HFFc6 (cell line): ENCODE measurements at regions not wholly inside any gene's neighbourhood (a gene's known extent, or its start where the extent isn't known, plus 50 kb on each side); places are given as distances from the start of the nearest gene placed in this dataset.

ENCODE experiments used
- DNase-seq: peaks from one replicate; pipeline ENCODE4 v3.0.0-alpha.2; 2018
- H3K27ac Mint-ChIP-seq: 2 replicates; pipeline ENCODE4 v1.8.0; 2020; ENCODE audit warnings: mild to moderate bottlenecking, mixed read lengths
- H3K27me3 Mint-ChIP-seq: 2 replicates; pipeline ENCODE4 v1.8.0; 2021; ENCODE audit warnings: mild to moderate bottlenecking, moderate library complexity, mixed read lengths; ENCODE audit not compliant: insufficient read depth
- H3K36me3 Mint-ChIP-seq: 2 replicates; pipeline ENCODE4 v1.8.0; 2021; ENCODE audit warnings: low read depth, mixed read lengths
- H3K4me1 Mint-ChIP-seq: 2 replicates; pipeline ENCODE4 v1.8.0; 2020; ENCODE audit warnings: low read depth, mixed read lengths
- H3K4me3 Mint-ChIP-seq: 2 replicates; pipeline ENCODE4 v1.8.0; 2020; ENCODE audit warnings: mild to moderate bottlenecking, moderate library complexity, mixed read lengths
- H3K9me3 Mint-ChIP-seq: 2 replicates; pipeline ENCODE4 v1.8.0; 2020; ENCODE audit warnings: mild to moderate bottlenecking, mixed read lengths
- TF ChIP-seq, protein P1 (sequence below): fragments of 200-600 bp; sonication (generic); IDR thresholded peaks from 2 replicates; pipeline ENCODE4 v1.5.0; 2021; ENCODE audit warnings: antibody characterized with exemption, mild to moderate bottlenecking

DNA sequence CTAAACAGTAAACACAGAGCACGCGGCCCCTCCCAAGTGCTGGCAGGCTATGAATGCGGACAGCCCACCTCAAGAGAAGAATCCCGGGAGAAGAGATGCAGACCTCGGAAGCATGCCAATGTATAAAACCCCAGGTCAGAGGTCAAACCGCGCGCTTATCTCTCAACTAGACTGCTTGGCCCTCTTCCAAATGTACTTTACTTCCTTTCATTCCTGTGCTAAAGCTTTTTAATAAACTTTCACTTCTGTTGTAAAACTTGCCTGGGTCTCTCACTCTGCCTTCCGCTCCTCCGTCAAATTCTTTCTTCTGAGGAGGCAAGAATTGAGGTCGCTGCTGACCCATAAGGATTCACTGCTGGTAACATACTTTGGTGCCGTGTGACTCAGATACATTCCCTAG lies 216.0 kb downstream of the S1PR1 start:
- Mint-ChIP-seq H3K36me3 (no peaks in the 10 kb centered on the region), H3K27me3 (peaks cover 7% of the 10 kb centered on the region), H3K9me3 (no peaks in the 10 kb centered on the region), H3K4me1 (no peaks in the 10 kb centered on the region), H3K27ac (no peak overlapping the region), H3K4me3 (no peak overlapping the region)
- TF ChIP-seq, protein P1, sequence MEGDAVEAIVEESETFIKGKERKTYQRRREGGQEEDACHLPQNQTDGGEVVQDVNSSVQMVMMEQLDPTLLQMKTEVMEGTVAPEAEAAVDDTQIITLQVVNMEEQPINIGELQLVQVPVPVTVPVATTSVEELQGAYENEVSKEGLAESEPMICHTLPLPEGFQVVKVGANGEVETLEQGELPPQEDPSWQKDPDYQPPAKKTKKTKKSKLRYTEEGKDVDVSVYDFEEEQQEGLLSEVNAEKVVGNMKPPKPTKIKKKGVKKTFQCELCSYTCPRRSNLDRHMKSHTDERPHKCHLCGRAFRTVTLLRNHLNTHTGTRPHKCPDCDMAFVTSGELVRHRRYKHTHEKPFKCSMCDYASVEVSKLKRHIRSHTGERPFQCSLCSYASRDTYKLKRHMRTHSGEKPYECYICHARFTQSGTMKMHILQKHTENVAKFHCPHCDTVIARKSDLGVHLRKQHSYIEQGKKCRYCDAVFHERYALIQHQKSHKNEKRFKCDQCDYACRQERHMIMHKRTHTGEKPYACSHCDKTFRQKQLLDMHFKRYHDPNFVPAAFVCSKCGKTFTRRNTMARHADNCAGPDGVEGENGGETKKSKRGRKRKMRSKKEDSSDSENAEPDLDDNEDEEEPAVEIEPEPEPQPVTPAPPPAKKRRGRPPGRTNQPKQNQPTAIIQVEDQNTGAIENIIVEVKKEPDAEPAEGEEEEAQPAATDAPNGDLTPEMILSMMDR, result no peak
- no peak for DNase-seq

GRCh38 chr1:101453844-101454243 lies 217.0 kb downstream of the S1PR1 start:
- DNase-seq, result no peak
- no peak overlapping the region for H3K4me3 Mint-ChIP-seq
- H3K27ac Mint-ChIP-seq, result no peak overlapping the region
- H3K36me3 Mint-ChIP-seq, result no peaks in the 10 kb centered on the region
- H3K27me3 Mint-ChIP-seq, result peaks cover 6% of the 10 kb centered on the region
- no peaks in the 10 kb centered on the region for H3K9me3 Mint-ChIP-seq
- no peaks in the 10 kb centered on the region for H3K4me1 Mint-ChIP-seq
- TF ChIP-seq, protein P1, result no peak

DNA sequence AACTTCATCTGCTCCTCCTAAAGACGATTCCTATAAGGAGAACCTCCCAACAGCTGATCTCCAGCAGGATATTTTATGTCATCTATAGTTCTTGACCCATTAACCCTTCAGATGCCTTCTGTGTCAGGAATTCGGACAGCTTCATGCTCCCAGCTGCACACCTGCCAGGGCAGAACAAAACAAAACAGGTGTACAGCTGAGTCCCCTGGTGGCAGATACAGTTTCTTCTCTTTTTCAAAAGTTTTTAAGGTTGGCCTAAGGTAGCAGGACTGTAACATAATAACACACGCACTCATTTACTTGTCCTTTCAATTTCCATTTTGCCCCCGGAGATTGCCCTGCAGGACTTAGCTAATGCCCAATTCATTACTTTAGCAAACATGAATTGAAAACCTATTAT lies 218.3 kb downstream of the S1PR1 start:
- no peak overlapping the region for H3K27ac Mint-ChIP-seq
- no peak overlapping the region for H3K4me3 Mint-ChIP-seq
- peaks cover 6% of the 10 kb centered on the region; the same call in 1 of the 2 replicates for H3K27me3 Mint-ChIP-seq
- no peak for DNase-seq
- no peaks in the 10 kb centered on the region for H3K9me3 Mint-ChIP-seq
- TF ChIP-seq, protein P1, result no peak
- H3K4me1 Mint-ChIP-seq, result no peaks in the 10 kb centered on the region
- H3K36me3 Mint-ChIP-seq, result no peaks in the 10 kb centered on the region

DNA sequence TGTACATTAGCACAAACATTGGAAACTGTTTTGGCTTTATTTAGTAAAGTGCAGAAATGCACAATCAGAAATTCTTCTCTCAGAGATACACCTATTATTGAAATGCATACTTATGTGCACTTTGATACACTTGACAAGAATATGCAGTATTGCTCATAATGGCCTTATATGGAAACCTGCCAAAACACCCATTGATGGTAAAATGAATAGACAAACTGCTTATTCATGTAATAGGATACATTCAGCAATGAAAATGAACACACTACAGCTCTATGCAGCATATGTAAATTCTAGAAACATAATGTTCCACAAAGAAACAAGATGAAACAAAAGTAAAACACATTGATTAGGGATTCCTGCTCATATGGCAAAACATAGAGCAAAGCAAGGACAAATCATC lies 223.9 kb downstream of the S1PR1 start:
- TF ChIP-seq, protein P1, result no peak
- no peaks in the 10 kb centered on the region for H3K36me3 Mint-ChIP-seq
- H3K9me3 Mint-ChIP-seq, result no peaks in the 10 kb centered on the region
- H3K27me3 Mint-ChIP-seq, result no peaks in the 10 kb centered on the region
- no peaks in the 10 kb centered on the region for H3K4me1 Mint-ChIP-seq
- no peak for DNase-seq
- no peak overlapping the region for H3K27ac Mint-ChIP-seq
- no peak overlapping the region for H3K4me3 Mint-ChIP-seq

GRCh38 chr1:101463195-101463594 lies 226.4 kb downstream of the S1PR1 start:
- no peak for DNase-seq
- Mint-ChIP-seq H3K27me3 (peaks cover 3% of the 10 kb centered on the region), H3K27ac (no peak overlapping the region), H3K4me3 (no peak overlapping the region), H3K4me1 (no peaks in the 10 kb centered on the region), H3K9me3 (no peaks in the 10 kb centered on the region), H3K36me3 (no peaks in the 10 kb centered on the region)
- TF ChIP-seq, protein P1, result no peak

DNA sequence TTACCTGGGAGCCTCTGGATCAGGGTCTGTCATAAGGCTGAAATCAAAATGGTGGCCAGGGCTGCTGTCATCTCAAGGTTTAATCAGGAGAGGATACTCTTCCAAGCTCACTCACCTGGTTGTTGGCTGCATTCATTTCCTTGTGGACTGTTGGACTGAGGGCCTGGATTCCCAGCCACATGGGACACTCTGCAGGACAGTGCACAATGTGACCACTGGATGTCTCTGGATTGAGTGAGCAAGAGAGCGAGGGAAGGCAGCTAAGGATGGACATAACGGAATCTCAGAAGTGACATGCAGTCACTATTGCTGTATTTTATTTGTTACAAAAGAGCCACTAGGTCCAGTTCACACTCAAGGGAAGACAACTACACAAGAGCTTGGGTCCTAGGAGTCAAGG lies 229.1 kb downstream of the S1PR1 start:
- TF ChIP-seq, protein P1, result no peak
- no peaks in the 10 kb centered on the region for H3K9me3 Mint-ChIP-seq
- no peak overlapping the region for H3K27ac Mint-ChIP-seq
- H3K36me3 Mint-ChIP-seq, result no peaks in the 10 kb centered on the region
- peaks cover 3% of the 10 kb centered on the region for H3K27me3 Mint-ChIP-seq
- no peak for DNase-seq
- H3K4me3 Mint-ChIP-seq, result no peak overlapping the region
- H3K4me1 Mint-ChIP-seq, result no peaks in the 10 kb centered on the region
